ENCODE measurements at regions not wholly inside any gene's neighbourhood (a gene's known extent, or its start where the extent isn't known, plus 50 kb on each side); places are given as distances from the start of the nearest gene placed in this dataset.

- Histone ChIP-seq H3K4me2 (ENCODE audit: insufficient read depth, low read length) (no peak overlapping the region), H3K36me3 (ENCODE audit: control insufficient read depth, insufficient read depth, low read length) (no peaks in the 10 kb centered on the region), H3K27ac (ENCODE audit: extremely low read depth, low read depth, low read length) (no peak overlapping the region), H2AFZ (ENCODE audit: low read depth, low read length) (no peak overlapping the region), H3K27me3 (ENCODE audit: control insufficient read depth in 2 of 2, insufficient read depth in 2 of 2, low read length in 2 of 2) (no peaks in the 10 kb centered on the region), H3K79me2 (ENCODE audit: control insufficient read depth, insufficient read depth, low read length) (no peaks in the 10 kb centered on the region), H3K4me1 (replicated peaks in 1 of 2; ENCODE audit: control insufficient read depth in 2 of 2, insufficient read depth in 2 of 2, low read length in 2 of 2) (no peaks in the 10 kb centered on the region), H3K9me1 (ENCODE audit: control insufficient read depth, insufficient read depth, low read length) (no peaks in the 10 kb centered on the region), H3K4me3 (no peak overlapping the region), H3K9me3 (replicated peaks; ENCODE audit: control insufficient read depth, insufficient read depth, low read depth, low read length) (no peaks in the 10 kb centered on the region), H3K9ac (ENCODE audit: insufficient read depth in 1 of 2, low read depth in 2 of 2, low read length in 2 of 2) (no peak overlapping the region), H4K20me1 (replicated peaks; ENCODE audit: control insufficient read depth, insufficient read depth, low read length) (no peaks in the 10 kb centered on the region)
- in situ Hi-C loops (cut with MboI) (no loop called here), intact Hi-C loops (cut with micrococcal nuclease) (no loop called here)
- ATAC-seq (no peak), DNase-seq (ENCODE audit: extremely low read depth in 1 of 4, low spot score in 3 of 4) (no peak), FAIRE-seq (no peak)
- BruUV-seq (replicated peaks), result no TSS peak
- ChIA-PET POLR2A (no interaction called here), CTCF (ENCODE audit: low intra/inter-chr PET ratio) (no interaction called here)
- 0% methylated on average over 3 of the region's 3 CpGs for WGBS (ENCODE audit: insufficient coverage, low coverage, missing lambda C conversion rate)
- TF ChIP-seq, protein P1, sequence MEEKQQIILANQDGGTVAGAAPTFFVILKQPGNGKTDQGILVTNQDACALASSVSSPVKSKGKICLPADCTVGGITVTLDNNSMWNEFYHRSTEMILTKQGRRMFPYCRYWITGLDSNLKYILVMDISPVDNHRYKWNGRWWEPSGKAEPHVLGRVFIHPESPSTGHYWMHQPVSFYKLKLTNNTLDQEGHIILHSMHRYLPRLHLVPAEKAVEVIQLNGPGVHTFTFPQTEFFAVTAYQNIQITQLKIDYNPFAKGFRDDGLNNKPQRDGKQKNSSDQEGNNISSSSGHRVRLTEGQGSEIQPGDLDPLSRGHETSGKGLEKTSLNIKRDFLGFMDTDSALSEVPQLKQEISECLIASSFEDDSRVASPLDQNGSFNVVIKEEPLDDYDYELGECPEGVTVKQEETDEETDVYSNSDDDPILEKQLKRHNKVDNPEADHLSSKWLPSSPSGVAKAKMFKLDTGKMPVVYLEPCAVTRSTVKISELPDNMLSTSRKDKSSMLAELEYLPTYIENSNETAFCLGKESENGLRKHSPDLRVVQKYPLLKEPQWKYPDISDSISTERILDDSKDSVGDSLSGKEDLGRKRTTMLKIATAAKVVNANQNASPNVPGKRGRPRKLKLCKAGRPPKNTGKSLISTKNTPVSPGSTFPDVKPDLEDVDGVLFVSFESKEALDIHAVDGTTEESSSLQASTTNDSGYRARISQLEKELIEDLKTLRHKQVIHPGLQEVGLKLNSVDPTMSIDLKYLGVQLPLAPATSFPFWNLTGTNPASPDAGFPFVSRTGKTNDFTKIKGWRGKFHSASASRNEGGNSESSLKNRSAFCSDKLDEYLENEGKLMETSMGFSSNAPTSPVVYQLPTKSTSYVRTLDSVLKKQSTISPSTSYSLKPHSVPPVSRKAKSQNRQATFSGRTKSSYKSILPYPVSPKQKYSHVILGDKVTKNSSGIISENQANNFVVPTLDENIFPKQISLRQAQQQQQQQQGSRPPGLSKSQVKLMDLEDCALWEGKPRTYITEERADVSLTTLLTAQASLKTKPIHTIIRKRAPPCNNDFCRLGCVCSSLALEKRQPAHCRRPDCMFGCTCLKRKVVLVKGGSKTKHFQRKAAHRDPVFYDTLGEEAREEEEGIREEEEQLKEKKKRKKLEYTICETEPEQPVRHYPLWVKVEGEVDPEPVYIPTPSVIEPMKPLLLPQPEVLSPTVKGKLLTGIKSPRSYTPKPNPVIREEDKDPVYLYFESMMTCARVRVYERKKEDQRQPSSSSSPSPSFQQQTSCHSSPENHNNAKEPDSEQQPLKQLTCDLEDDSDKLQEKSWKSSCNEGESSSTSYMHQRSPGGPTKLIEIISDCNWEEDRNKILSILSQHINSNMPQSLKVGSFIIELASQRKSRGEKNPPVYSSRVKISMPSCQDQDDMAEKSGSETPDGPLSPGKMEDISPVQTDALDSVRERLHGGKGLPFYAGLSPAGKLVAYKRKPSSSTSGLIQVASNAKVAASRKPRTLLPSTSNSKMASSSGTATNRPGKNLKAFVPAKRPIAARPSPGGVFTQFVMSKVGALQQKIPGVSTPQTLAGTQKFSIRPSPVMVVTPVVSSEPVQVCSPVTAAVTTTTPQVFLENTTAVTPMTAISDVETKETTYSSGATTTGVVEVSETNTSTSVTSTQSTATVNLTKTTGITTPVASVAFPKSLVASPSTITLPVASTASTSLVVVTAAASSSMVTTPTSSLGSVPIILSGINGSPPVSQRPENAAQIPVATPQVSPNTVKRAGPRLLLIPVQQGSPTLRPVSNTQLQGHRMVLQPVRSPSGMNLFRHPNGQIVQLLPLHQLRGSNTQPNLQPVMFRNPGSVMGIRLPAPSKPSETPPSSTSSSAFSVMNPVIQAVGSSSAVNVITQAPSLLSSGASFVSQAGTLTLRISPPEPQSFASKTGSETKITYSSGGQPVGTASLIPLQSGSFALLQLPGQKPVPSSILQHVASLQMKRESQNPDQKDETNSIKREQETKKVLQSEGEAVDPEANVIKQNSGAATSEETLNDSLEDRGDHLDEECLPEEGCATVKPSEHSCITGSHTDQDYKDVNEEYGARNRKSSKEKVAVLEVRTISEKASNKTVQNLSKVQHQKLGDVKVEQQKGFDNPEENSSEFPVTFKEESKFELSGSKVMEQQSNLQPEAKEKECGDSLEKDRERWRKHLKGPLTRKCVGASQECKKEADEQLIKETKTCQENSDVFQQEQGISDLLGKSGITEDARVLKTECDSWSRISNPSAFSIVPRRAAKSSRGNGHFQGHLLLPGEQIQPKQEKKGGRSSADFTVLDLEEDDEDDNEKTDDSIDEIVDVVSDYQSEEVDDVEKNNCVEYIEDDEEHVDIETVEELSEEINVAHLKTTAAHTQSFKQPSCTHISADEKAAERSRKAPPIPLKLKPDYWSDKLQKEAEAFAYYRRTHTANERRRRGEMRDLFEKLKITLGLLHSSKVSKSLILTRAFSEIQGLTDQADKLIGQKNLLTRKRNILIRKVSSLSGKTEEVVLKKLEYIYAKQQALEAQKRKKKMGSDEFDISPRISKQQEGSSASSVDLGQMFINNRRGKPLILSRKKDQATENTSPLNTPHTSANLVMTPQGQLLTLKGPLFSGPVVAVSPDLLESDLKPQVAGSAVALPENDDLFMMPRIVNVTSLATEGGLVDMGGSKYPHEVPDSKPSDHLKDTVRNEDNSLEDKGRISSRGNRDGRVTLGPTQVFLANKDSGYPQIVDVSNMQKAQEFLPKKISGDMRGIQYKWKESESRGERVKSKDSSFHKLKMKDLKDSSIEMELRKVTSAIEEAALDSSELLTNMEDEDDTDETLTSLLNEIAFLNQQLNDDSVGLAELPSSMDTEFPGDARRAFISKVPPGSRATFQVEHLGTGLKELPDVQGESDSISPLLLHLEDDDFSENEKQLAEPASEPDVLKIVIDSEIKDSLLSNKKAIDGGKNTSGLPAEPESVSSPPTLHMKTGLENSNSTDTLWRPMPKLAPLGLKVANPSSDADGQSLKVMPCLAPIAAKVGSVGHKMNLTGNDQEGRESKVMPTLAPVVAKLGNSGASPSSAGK (IDR thresholded peaks at IDR 0.05), result no peak
- TF ChIP-seq NEUROD1 (IDR thresholded peaks at IDR 0.05; ENCODE audit: borderline replicate concordance, low read depth, low read length, partially characterized antibody), result no peak
- no peak for TF ChIP-seq KLF16 (IDR thresholded peaks at IDR 0.05)
- TF ChIP-seq MCM2 (IDR thresholded peaks at IDR 0.05; ENCODE audit: low read depth), result no peak
- TF ChIP-seq IRF9 (tag; IDR thresholded peaks at IDR 0.05), result no peak
- no peak for TF ChIP-seq MBD1 (CRISPR knock-in tag; IDR thresholded peaks at IDR 0.05)
- no peak for TF ChIP-seq ZNF282 (CRISPR knock-in tag; IDR thresholded peaks at IDR 0.05)
- no peak for TF ChIP-seq TOE1 (IDR thresholded peaks at IDR 0.05; ENCODE audit: borderline replicate concordance)
- no peak for TF ChIP-seq TOE1 (CRISPR knock-in tag; IDR thresholded peaks at IDR 0.05; ENCODE audit: borderline replicate concordance, low read depth)
Measured at GRCh38 chr13:31460061-31460460, 260.3 kb downstream of the B3GLCT start.

Measured in K562 (cell line).